Fibroblast of mammary gland (primary cell): ENCODE measurements at regions not wholly inside any gene's neighbourhood (a gene's known extent, or its start where the extent isn't known, plus 50 kb on each side); places are given as distances from the start of the nearest gene placed in this dataset.

Experiments
- DNase-seq: peaks from one replicate; pipeline ENCODE4 v3.0.0-alpha.2; 2010; ENCODE audit warnings: low read depth
- H3K4me3 ChIP-seq: 2 replicates; pipeline ENCODE4 v1.5.1; 2011; ENCODE audit warnings: low read depth, mild to moderate bottlenecking, low read length, moderate library complexity; ENCODE audit not compliant: control insufficient read depth
- TF ChIP-seq, protein P1 (sequence below): conservative IDR thresholded peaks from 2 replicates; pipeline ENCODE4 v1.5.1; 2011; ENCODE audit warnings: low read depth, low read length, inconsistent platforms; ENCODE audit not compliant: control insufficient read depth, insufficient read depth

GRCh38 chr5:71971862-71972261, 135.4 kb upstream of the MAP1B start:
- DNase-seq, result no peak
- TF ChIP-seq, protein P1, sequence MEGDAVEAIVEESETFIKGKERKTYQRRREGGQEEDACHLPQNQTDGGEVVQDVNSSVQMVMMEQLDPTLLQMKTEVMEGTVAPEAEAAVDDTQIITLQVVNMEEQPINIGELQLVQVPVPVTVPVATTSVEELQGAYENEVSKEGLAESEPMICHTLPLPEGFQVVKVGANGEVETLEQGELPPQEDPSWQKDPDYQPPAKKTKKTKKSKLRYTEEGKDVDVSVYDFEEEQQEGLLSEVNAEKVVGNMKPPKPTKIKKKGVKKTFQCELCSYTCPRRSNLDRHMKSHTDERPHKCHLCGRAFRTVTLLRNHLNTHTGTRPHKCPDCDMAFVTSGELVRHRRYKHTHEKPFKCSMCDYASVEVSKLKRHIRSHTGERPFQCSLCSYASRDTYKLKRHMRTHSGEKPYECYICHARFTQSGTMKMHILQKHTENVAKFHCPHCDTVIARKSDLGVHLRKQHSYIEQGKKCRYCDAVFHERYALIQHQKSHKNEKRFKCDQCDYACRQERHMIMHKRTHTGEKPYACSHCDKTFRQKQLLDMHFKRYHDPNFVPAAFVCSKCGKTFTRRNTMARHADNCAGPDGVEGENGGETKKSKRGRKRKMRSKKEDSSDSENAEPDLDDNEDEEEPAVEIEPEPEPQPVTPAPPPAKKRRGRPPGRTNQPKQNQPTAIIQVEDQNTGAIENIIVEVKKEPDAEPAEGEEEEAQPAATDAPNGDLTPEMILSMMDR, result no peak
- H3K4me3 ChIP-seq, result no peak overlapping the region

DNA sequence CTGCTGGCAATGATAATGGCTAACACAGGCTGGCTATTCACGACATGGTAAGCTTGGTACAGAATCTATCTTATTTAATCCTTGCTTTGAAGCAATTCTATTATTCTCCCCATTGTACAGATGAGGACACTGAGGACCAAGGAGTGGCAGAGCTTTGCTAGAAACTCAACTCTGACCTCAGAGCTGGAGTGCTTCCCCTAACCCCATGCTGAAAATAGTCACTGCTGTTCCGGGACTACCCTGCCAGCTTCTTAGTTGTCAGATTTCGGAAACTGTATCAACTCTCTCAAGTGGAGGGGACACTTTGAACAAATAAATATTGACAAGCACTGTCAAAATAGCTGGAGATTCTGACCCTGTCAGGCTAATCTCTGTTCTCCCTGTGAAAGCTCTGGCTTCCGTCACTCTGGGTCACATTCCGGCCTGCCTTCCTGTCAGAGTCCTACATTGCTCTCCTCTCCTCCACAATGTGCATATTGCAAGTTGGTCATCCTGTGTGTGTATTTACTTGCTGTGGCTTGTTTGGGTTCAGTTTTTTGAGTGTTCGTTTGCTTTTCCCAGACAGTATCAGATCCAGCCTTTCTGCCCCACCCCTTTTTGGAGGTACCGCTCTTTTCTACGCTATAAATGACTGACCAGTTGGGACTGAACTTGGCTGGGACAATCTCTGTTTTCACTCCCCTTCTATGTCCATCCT, 134.3 kb upstream of the MAP1B start:
- DNase-seq, result no peak
- H3K4me3 ChIP-seq, result no peak overlapping the region
- TF ChIP-seq, protein P1, result no peak

DNA sequence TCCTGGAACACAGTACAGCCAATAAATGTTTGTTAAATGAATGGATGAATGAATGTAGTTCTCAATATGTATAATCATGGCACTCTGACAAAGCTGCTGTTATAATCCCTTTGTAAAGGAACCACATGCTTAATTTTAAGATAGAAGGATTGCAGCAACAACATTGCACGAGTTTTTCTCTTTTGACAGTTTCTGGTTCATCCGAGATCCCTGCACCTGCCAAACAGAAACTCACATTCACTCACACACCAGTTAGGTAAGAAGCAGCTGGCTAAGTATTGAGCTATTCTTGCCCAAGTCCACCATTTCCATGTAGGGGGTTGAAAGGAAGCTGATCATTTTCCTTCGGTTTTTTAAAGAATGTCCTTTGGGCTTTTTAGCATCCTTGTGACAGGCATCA, 133.7 kb upstream of the MAP1B start:
- no peak for DNase-seq
- TF ChIP-seq, protein P1, result no peak
- H3K4me3 ChIP-seq, result no peak overlapping the region

DNA sequence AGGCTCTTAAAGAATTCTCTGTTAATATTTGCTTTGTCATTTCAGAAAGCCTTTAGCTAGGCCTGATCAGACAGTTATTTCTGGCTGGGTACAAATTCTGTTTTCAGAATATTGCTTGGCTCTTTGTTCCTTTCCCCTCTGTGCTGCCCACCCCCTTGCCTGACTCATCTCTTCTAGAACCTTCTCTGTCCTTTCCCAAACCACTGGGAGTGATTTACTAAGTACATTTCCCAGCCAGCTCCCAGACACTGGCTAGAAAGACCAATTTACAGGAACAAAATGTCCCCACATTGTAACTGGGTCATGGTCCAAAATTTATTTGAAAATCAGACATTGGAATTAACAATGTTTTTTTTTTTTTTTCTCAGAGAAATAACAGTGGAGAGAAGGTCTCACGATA, 133.1 kb upstream of the MAP1B start:
- peak; percentile 77 for DNase-seq
- TF ChIP-seq, protein P1, result no peak
- H3K4me3 ChIP-seq, result no peak overlapping the region

DNA sequence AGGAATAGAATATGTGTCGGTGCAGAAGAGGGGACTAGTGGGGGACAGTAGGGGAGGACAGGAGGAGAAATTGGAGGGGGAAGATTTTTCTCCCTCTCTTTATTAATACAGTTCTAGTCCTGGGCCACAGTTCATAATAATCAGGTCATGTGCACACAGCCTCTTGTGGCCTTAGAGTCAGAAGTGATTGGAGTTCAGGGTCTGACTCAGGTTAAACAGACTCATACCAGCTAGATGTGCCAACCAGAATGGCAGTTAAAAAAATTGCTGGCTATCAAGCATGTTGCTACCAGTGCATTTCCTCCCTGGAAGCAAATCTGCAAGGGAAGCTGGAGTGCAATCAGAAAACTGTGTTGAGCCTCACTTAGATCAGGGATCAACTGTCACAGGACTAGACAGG, 132.7 kb upstream of the MAP1B start:
- peak; percentile 51 for DNase-seq
- TF ChIP-seq, protein P1, result no peak
- H3K4me3 ChIP-seq, result no peak overlapping the region

DNA sequence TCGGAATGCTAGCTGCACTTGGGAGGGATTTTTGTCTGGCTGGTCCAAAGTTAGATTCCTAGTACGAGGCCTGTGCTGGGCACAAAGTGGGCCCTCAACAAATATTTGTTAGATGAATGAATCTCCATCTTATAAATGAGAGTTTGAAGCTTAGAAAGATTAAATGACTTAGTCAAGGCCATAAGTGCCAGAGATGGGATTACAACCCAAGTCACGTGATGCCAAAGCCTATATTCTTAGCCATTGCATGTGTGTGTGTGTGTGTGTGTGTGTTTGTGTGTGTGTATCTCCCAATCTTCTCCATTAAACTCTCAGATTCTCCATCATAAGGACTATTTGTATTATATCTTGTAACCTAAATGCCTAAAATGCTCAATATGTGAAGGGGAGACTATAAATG, 130.8 kb upstream of the MAP1B start:
- no peak overlapping the region for H3K4me3 ChIP-seq
- TF ChIP-seq, protein P1, result no peak
- no peak for DNase-seq

DNA sequence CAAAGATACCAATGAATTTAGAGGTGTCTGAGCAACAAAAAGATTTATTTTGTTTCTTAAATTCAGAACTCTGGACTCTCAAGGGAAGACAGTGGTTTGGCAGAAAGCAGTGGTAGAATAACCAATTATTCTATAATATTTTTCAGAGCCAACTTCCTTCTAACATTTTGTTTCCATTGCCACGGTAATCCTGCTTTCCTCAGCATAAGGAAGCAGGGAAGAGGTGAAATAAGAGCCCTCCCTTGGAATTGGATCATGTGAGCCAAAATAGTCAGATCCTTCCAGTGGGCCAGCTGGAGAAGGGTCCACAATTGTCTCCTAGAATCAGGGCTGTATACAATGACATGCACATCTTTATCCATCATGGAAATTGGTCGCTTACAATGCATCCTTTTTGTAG, 130.0 kb upstream of the MAP1B start:
- DNase-seq, result no peak
- no peak overlapping the region for H3K4me3 ChIP-seq
- TF ChIP-seq, protein P1, result no peak
